ENCODE measurements at regions not wholly inside any gene's neighbourhood (a gene's known extent, or its start where the extent isn't known, plus 50 kb on each side); places are given as distances from the start of the nearest gene placed in this dataset.

- DNase-seq (ENCODE audit: low spot score) = no peak
- no peak for ATAC-seq
- Mint-ChIP-seq H3K27me3 (ENCODE audit: low read depth) (no peaks in the 10 kb centered on the region), H3K9me3 (peaks cover 14% of the 10 kb centered on the region), H3K4me1 (no peaks in the 10 kb centered on the region), H3K27ac (no peak overlapping the region), H3K4me3 (no peak overlapping the region), H3K36me3 (peaks cover 5% of the 10 kb centered on the region)
- ChIA-PET CTCF (no interaction called here), POLR2A (no interaction called here)
- TF ChIP-seq, protein P1, sequence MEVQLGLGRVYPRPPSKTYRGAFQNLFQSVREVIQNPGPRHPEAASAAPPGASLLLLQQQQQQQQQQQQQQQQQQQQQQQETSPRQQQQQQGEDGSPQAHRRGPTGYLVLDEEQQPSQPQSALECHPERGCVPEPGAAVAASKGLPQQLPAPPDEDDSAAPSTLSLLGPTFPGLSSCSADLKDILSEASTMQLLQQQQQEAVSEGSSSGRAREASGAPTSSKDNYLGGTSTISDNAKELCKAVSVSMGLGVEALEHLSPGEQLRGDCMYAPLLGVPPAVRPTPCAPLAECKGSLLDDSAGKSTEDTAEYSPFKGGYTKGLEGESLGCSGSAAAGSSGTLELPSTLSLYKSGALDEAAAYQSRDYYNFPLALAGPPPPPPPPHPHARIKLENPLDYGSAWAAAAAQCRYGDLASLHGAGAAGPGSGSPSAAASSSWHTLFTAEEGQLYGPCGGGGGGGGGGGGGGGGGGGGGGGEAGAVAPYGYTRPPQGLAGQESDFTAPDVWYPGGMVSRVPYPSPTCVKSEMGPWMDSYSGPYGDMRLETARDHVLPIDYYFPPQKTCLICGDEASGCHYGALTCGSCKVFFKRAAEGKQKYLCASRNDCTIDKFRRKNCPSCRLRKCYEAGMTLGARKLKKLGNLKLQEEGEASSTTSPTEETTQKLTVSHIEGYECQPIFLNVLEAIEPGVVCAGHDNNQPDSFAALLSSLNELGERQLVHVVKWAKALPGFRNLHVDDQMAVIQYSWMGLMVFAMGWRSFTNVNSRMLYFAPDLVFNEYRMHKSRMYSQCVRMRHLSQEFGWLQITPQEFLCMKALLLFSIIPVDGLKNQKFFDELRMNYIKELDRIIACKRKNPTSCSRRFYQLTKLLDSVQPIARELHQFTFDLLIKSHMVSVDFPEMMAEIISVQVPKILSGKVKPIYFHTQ (CRISPR knock-in tag; IDR thresholded peaks at IDR 0.05) = no peak
- TF ChIP-seq AFF4 (CRISPR knock-in tag; IDR thresholded peaks at IDR 0.05; ENCODE audit: borderline replicate concordance) (no peak), JAZF1 (CRISPR knock-in tag; IDR thresholded peaks at IDR 0.05) (no peak), JUN (CRISPR knock-in tag; IDR thresholded peaks at IDR 0.05) (no peak), FOXK1 (CRISPR knock-in tag; IDR thresholded peaks at IDR 0.05) (no peak), MYBL2 (CRISPR knock-in tag; IDR thresholded peaks at IDR 0.05) (no peak), ATF6 (CRISPR knock-in tag; IDR thresholded peaks at IDR 0.05) (no peak), ZNF396 (CRISPR knock-in tag; IDR thresholded peaks at IDR 0.05; ENCODE audit: borderline replicate concordance) (no peak), IRF1 (CRISPR knock-in tag; IDR thresholded peaks at IDR 0.05) (no peak), ZNF121 (CRISPR knock-in tag; IDR thresholded peaks at IDR 0.05) (no peak), SOX15 (CRISPR knock-in tag; IDR thresholded peaks at IDR 0.05) (no peak), IRF2 (CRISPR knock-in tag; IDR thresholded peaks at IDR 0.05; ENCODE audit: borderline replicate concordance, low read depth) (no peak), TEAD4 (CRISPR knock-in tag; IDR thresholded peaks at IDR 0.05) (no peak)
- TF ChIP-seq, protein P2, sequence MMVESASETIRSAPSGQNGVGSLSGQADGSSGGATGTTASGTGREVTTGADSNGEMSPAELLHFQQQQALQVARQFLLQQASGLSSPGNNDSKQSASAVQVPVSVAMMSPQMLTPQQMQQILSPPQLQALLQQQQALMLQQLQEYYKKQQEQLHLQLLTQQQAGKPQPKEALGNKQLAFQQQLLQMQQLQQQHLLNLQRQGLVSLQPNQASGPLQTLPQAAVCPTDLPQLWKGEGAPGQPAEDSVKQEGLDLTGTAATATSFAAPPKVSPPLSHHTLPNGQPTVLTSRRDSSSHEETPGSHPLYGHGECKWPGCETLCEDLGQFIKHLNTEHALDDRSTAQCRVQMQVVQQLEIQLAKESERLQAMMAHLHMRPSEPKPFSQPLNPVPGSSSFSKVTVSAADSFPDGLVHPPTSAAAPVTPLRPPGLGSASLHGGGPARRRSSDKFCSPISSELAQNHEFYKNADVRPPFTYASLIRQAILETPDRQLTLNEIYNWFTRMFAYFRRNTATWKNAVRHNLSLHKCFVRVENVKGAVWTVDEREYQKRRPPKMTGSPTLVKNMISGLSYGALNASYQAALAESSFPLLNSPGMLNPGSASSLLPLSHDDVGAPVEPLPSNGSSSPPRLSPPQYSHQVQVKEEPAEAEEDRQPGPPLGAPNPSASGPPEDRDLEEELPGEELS (CRISPR knock-in tag; IDR thresholded peaks at IDR 0.05) = no peak
- TF ChIP-seq, protein P3, sequence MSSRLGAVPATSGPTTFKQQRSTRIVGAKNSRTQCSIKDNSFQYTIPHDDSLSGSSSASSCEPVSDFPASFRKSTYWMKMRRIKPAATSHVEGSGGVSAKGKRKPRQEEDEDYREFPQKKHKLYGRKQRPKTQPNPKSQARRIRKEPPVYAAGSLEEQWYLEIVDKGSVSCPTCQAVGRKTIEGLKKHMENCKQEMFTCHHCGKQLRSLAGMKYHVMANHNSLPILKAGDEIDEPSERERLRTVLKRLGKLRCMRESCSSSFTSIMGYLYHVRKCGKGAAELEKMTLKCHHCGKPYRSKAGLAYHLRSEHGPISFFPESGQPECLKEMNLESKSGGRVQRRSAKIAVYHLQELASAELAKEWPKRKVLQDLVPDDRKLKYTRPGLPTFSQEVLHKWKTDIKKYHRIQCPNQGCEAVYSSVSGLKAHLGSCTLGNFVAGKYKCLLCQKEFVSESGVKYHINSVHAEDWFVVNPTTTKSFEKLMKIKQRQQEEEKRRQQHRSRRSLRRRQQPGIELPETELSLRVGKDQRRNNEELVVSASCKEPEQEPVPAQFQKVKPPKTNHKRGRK (CRISPR knock-in tag; IDR thresholded peaks at IDR 0.05; ENCODE audit: borderline replicate concordance) = no peak
- TF ChIP-seq, protein P4, sequence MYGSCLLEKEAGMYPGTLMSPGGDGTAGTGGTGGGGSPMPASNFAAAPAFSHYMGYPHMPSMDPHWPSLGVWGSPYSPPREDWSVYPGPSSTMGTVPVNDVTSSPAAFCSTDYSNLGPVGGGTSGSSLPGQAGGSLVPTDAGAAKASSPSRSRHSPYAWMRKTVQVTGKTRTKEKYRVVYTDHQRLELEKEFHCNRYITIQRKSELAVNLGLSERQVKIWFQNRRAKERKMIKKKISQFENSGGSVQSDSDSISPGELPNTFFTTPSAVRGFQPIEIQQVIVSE (CRISPR knock-in tag; IDR thresholded peaks at IDR 0.05; ENCODE audit: borderline replicate concordance) = no peak
- TF ChIP-seq, protein P5, sequence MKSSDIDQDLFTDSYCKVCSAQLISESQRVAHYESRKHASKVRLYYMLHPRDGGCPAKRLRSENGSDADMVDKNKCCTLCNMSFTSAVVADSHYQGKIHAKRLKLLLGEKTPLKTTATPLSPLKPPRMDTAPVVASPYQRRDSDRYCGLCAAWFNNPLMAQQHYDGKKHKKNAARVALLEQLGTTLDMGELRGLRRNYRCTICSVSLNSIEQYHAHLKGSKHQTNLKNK (CRISPR knock-in tag; IDR thresholded peaks at IDR 0.05) = no peak
Observed at GRCh38 chrX:456551-457291, 70.0 kb upstream of the PPP2R3B start.

All from WTC11 (cell line).